Common myeloid progenitor, CD34-positive (primary cell): ENCODE measurements at regions not wholly inside any gene's neighbourhood (a gene's known extent, or its start where the extent isn't known, plus 50 kb on each side); places are given as distances from the start of the nearest gene placed in this dataset.

Experiments
- CTCF ChIA-PET: fragments of 350-600 bp; sonication (Branson Sonifier 250); formaldehyde crosslinking; loops from one replicate; lab custom pipeline; 2021; ENCODE audit warnings: antibody characterized with exemption; lab: Charles Lee
- POLR2A ChIA-PET: fragments of 350-600 bp; sonication (Branson Sonifier 250); formaldehyde crosslinking; loops from one replicate; lab custom pipeline; 2021; ENCODE audit warnings: antibody characterized with exemption; lab: Charles Lee
- DNase-seq, 3 donors: peaks; one replicate each; pipeline versions ENCODE4 v3.0.0 to v3.0.0-alpha.2; 2013
- H3K27ac ChIP-seq, 2 experiments: 1 replicate in 1 of 2; 2 replicates in 1 of 2; pipeline ENCODE4 v1.7.0; 2013; ENCODE audit warnings: inconsistent platforms in 2 of 2, low read length in 2 of 2, mild to moderate bottlenecking in 2 of 2, low read depth in 1 of 2, moderate library complexity in 1 of 2; ENCODE audit not compliant: severe bottlenecking in 2 of 2, insufficient read depth in 1 of 2, poor library complexity in 1 of 2
- H3K27me3 ChIP-seq, 5 experiments: replicated peaks in 2 of 5; 1 replicate in 3 of 5; 2 replicates in 2 of 5; pipeline versions ENCODE4 v1.6.1 to v1.7.0; 2013; ENCODE audit warnings: low read length in 4 of 5, mild to moderate bottlenecking in 2 of 5, moderate library complexity in 2 of 5, inconsistent platforms in 1 of 5; ENCODE audit not compliant: insufficient read depth in 5 of 5, control insufficient read depth in 4 of 5
- H3K36me3 ChIP-seq, 4 experiments: 1 replicate in 2 of 4; 2 replicates in 2 of 4; pipeline versions ENCODE4 v1.6.1 to v1.7.0; 2013; ENCODE audit warnings: low read length in 3 of 4, control low read depth in 1 of 4, mild to moderate bottlenecking in 1 of 4; ENCODE audit not compliant: control insufficient read depth in 4 of 4, insufficient read depth in 4 of 4
- H3K4me1 ChIP-seq, 4 experiments: 1 replicate in 3 of 4; 2 replicates in 1 of 4; pipeline versions ENCODE4 v1.6.1 to v1.7.1; 2013; ENCODE audit warnings: low read length in 3 of 4, mild to moderate bottlenecking in 3 of 4, control low read depth in 1 of 4, inconsistent platforms in 1 of 4, moderate library complexity in 1 of 4; ENCODE audit not compliant: control insufficient read depth in 4 of 4, insufficient read depth in 4 of 4; ENCODE audit errors: control extremely low read depth in 1 of 4
- H3K4me3 ChIP-seq, 7 experiments: 1 replicate in 4 of 7; 2 replicates in 3 of 7; pipeline versions ENCODE4 v1.5.1 to v1.7.0; 2013; ENCODE audit warnings: mild to moderate bottlenecking in 7 of 7, low read length in 6 of 7, moderate library complexity in 6 of 7, inconsistent platforms in 2 of 7, low read depth in 2 of 7, control low read depth in 1 of 7; ENCODE audit not compliant: insufficient read depth in 4 of 7, control insufficient read depth in 1 of 7; ENCODE audit errors: extremely low read depth in 1 of 7
- H3K9me3 ChIP-seq, 5 experiments: 1 replicate in 4 of 5; 2 replicates in 1 of 5; pipeline versions ENCODE4 v1.6.1 to v1.7.1; 2013; ENCODE audit warnings: low read length in 4 of 5, mild to moderate bottlenecking in 2 of 5, inconsistent platforms in 1 of 5, low read depth in 1 of 5, moderate library complexity in 1 of 5; ENCODE audit not compliant: control insufficient read depth in 4 of 5, insufficient read depth in 2 of 5; ENCODE audit errors: control extremely low read depth in 1 of 5
- WGBS: methylation state at CpG from one replicate; pipeline ENCODE4 v1.1.5; 2013; ENCODE audit not compliant: insufficient coverage; 5-methylcytosine and 5-hydroxymethylcytosine counted together

DNA sequence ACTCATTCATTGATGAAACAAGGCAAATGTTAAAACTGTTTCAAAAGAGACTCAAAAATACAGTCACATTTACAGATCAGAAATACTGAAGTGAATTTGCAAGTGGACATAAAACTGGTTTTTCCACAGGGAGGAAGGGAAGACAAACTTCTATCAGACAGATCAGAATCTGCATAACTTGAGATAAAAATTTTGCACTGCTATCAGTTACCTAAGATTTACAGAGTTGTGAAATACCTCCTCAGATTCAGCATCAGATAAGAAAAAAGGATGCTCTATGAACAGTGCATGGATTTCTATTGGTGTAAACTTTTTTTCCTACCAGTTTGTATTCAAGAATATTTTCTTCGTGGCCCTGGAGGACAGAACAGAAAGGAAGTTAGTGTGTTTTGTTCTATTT is 575.4 kb downstream of the RWDD3 start:
- no peak overlapping the region for H3K27ac ChIP-seq
- H3K27me3 ChIP-seq, result no peaks in the 10 kb centered on the region
- CTCF ChIA-PET, result no interaction called here
- H3K4me3 ChIP-seq, result no peak overlapping the region
- POLR2A ChIA-PET, result no interaction called here
- H3K4me1 ChIP-seq, result no peaks in the 10 kb centered on the region
- no peaks in the 10 kb centered on the region for H3K36me3 ChIP-seq
- no peak for DNase-seq
- H3K9me3 ChIP-seq, result no peaks in the 10 kb centered on the region
- WGBS, result no CpG with 5 or more reads among the region's 1 CpG

DNA sequence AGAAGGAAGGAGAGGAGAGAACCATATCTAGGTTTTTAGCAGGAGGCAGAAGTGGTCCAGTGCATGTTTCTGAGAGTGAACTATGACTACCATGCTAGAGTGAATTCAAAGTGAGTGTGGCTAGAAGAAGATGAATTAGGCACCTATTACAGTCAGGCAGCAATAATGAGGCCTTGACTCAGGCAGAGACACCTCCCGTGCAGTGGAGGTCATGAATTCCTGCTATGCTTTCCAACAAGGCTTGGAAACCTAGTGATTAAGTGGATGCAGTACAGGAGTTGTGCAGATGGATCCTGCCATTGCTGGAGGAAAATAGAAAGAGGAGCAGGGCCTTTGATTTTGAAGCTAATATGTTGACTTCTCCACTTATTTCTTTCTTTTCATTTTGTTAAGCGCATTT is 581.5 kb downstream of the RWDD3 start:
- WGBS, result no CpG with 5 or more reads among the region's 2 CpGs

DNA sequence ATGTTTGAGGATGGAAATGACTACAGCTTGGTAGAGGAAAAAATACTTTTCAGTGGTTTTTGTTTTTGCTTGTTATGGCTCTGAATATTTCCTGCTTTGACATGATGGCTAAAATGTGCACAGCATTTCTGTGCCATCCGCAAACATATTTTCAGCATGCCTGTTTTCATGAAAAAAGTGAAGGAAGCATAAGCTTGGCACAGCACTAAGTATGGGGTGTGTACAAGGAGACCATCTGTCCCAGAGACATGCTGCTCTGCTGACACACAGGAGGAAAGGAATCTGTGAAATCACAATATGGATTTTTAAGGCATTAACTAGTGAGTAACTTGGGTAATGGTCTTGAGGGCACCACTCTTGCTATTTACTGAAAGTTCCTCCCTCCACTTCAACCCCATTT is 595.5 kb downstream of the RWDD3 start:
- no peak for DNase-seq
- no peak overlapping the region for H3K4me3 ChIP-seq
- POLR2A ChIA-PET, result no interaction called here
- no peaks in the 10 kb centered on the region for H3K27me3 ChIP-seq
- H3K9me3 ChIP-seq, result no peaks in the 10 kb centered on the region
- WGBS, result 100% methylated on average over 1 of the region's 1 CpG
- CTCF ChIA-PET, result no interaction called here
- H3K4me1 ChIP-seq, result no peaks in the 10 kb centered on the region
- H3K36me3 ChIP-seq, result no peaks in the 10 kb centered on the region
- H3K27ac ChIP-seq, result no peak overlapping the region

More for the DNA sequence above, 581.5 kb downstream of the RWDD3 start:
- Histone ChIP-seq H3K27me3 (no peaks in the 10 kb centered on the region), H3K4me3 (no peak overlapping the region), H3K4me1 (no peaks in the 10 kb centered on the region), H3K36me3 (no peaks in the 10 kb centered on the region), H3K9me3 (no peaks in the 10 kb centered on the region), H3K27ac (no peak overlapping the region)
- no peak for DNase-seq
- CTCF ChIA-PET, result no interaction called here
- POLR2A ChIA-PET, result no interaction called here

DNA sequence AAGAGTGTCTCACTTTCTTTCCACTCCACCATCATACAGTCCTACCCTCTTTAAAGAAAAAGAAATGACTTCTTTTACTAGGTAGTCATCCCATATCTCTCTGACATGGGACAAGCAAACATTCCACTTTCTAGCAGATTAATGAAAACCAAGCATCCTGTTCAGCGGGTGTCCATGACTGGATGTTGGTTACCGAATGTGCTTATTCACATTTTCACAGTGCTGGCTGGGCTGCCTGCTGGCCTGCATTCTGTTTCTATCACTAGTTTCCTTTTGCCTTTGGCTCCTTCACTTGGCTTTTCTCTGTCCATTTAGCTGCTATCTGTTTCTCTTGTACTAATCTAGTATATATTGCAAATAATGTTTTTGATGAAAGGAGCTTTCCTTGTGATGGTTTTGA is 598.4 kb downstream of the RWDD3 start:
- Histone ChIP-seq H3K4me1 (no peaks in the 10 kb centered on the region), H3K27me3 (no peaks in the 10 kb centered on the region), H3K36me3 (no peaks in the 10 kb centered on the region), H3K9me3 (peaks cover 0 to 4% (median 0%) of the 10 kb centered on the region in 5 experiments), H3K4me3 (no peak overlapping the region), H3K27ac (no peak overlapping the region)
- 100% methylated on average over 2 of the region's 2 CpGs for WGBS
- ChIA-PET POLR2A (interaction anchor here (0.6 kb wide), 1 partner anchor 100 kb away, joined by 4 read pairs; no protein-coding TSS in a partner anchor), CTCF (no interaction called here)
- no peak for DNase-seq

DNA sequence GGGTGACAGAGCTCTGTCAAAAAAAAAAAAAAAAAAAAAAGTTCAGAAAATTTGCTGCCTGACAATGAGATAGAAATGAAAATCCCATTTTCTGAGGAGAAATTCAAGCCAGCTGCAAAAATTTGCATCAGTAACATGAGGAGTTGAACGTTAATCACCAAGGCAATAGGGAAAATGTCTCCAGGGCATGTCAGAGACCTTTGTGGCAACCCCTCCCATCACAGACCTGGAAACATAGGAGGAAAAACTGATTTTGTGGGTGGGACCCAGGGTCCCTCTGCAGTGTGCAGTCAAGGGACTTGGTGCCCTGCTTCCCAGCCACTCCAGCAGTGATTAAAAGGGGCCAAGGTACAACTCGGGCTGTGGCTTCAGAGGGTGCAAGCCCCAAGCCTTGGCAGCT is 615.4 kb downstream of the RWDD3 start:
- DNase-seq, result no peak
- Histone ChIP-seq H3K27me3 (no peaks in the 10 kb centered on the region), H3K4me3 (no peak overlapping the region), H3K4me1 (no peaks in the 10 kb centered on the region), H3K27ac (no peak overlapping the region), H3K9me3 (peaks cover 0 to 3% (median 0%) of the 10 kb centered on the region in 5 experiments), H3K36me3 (no peaks in the 10 kb centered on the region)
- ChIA-PET CTCF (interaction anchor here (1.3 kb wide), 1 partner anchor 8 kb away, joined by 4 read pairs; no protein-coding TSS in a partner anchor), POLR2A (no interaction called here)
- WGBS, result 100% methylated on average over 2 of the region's 2 CpGs

DNA sequence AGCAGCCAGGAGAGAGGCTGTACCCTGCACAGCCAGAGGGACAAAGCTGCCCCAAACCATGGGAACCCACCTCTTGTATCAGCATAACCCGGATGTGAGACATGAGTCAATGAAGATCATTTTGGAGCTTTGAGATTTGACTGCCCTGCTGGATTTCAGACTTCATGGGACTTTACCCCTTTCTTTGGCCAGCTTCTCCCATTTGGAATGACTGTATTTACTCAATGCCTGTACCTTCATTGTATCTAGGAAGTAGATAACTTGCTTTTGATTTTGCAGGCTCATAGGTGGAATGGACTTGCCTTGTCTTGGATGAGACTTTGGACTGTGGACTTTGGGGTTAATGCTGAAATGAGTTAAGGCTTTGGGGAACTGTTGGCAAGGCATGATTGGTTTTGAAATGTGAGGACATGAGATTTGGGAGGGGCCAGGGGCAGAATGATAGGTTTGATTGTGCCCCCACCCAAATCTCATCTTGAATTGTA is 616.2 kb downstream of the RWDD3 start:
- no peaks in the 10 kb centered on the region for H3K36me3 ChIP-seq
- H3K4me1 ChIP-seq, result no peaks in the 10 kb centered on the region
- ChIA-PET POLR2A (no interaction called here), CTCF (interaction anchor here (1.3 kb wide), 1 partner anchor 9 kb away, joined by 4 read pairs; no protein-coding TSS in a partner anchor)
- H3K27ac ChIP-seq, result no peak overlapping the region
- DNase-seq, result no peak
- H3K9me3 ChIP-seq, result peaks cover 0 to 3% (median 0%) of the 10 kb centered on the region in 5 experiments
- no peak overlapping the region for H3K4me3 ChIP-seq
- 100% methylated on average over 1 of the region's 1 CpG for WGBS
- no peaks in the 10 kb centered on the region for H3K27me3 ChIP-seq

DNA sequence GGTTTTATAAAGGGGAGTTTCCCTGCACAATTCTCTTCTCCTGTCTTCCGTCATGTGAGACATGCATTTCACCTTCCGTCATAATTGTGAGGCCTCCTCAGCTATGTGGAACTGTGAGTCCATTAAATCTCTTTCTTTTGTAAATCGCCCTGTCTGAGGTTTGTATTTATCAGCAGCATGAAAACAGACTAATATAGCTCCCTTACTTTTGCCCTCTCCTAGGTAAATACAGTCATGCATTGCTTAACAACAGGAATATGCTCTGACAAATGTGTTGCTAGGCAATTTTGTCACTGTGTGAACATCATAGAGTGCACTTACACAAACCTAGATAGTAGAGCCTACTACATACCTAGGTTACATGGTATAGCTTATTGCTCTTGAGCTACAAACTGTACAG is 616.8 kb downstream of the RWDD3 start:
- no peaks in the 10 kb centered on the region for H3K4me1 ChIP-seq
- peaks cover 0 to 2% (median 0%) of the 10 kb centered on the region in 5 experiments for H3K9me3 ChIP-seq
- 100% methylated on average over 3 of the region's 3 CpGs for WGBS
- ChIA-PET POLR2A (no interaction called here), CTCF (interaction anchor here (1.3 kb wide), 1 partner anchor 9 kb away, joined by 4 read pairs; no protein-coding TSS in a partner anchor)
- no peaks in the 10 kb centered on the region for H3K36me3 ChIP-seq
- no peak for DNase-seq
- no peak overlapping the region for H3K27ac ChIP-seq
- no peaks in the 10 kb centered on the region for H3K27me3 ChIP-seq
- H3K4me3 ChIP-seq, result no peak overlapping the region
